HFFc6 (cell line): ENCODE measurements at regions not wholly inside any gene's neighbourhood (a gene's known extent, or its start where the extent isn't known, plus 50 kb on each side); places are given as distances from the start of the nearest gene placed in this dataset.

Source experiments
- DNase-seq: peaks from one replicate; pipeline ENCODE4 v3.0.0-alpha.2; 2018
- H3K27ac Mint-ChIP-seq: 2 replicates; pipeline ENCODE4 v1.8.0; 2020; ENCODE audit warnings: mild to moderate bottlenecking, mixed read lengths
- H3K27me3 Mint-ChIP-seq: 2 replicates; pipeline ENCODE4 v1.8.0; 2021; ENCODE audit warnings: mild to moderate bottlenecking, moderate library complexity, mixed read lengths; ENCODE audit not compliant: insufficient read depth
- H3K36me3 Mint-ChIP-seq: 2 replicates; pipeline ENCODE4 v1.8.0; 2021; ENCODE audit warnings: low read depth, mixed read lengths
- H3K4me1 Mint-ChIP-seq: 2 replicates; pipeline ENCODE4 v1.8.0; 2020; ENCODE audit warnings: low read depth, mixed read lengths
- H3K4me3 Mint-ChIP-seq: 2 replicates; pipeline ENCODE4 v1.8.0; 2020; ENCODE audit warnings: mild to moderate bottlenecking, moderate library complexity, mixed read lengths
- H3K9me3 Mint-ChIP-seq: 2 replicates; pipeline ENCODE4 v1.8.0; 2020; ENCODE audit warnings: mild to moderate bottlenecking, mixed read lengths
- CTCF ChIP-seq: fragments of 200-600 bp; sonication (generic); IDR thresholded peaks from 2 replicates; pipeline ENCODE4 v1.5.0; 2021; ENCODE audit warnings: antibody characterized with exemption, mild to moderate bottlenecking

DNA sequence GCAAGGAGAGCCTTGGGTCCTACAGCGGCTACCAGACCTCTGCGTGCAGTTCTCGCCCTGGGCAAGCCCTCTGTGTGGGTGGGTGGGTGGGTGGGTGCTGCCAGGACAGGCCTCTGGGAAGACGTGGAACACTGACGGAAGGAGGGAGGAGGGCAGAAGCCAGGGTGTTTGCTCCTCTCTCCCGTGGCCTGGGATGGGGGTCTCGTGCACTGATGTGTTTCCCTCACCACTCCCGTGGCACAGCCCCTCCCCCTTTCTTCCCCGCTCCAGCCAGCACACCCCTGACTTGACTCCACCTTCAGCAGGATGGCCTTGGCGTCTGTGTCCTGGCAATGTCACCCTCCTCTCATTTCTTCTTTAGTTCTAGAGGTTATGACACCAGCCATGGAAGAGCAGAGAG, 130.0 kb downstream of the CDH26 start:
- Mint-ChIP-seq H3K27ac (no peak overlapping the region), H3K27me3 (peaks cover 23% of the 10 kb centered on the region), H3K36me3 (no peaks in the 10 kb centered on the region), H3K4me1 (peaks cover 13% of the 10 kb centered on the region), H3K4me3 (no peak overlapping the region), H3K9me3 (peaks cover 4% of the 10 kb centered on the region; the same call in 1 of the 2 replicates)
- DNase-seq: no peak
- TF ChIP-seq CTCF: no peak

DNA sequence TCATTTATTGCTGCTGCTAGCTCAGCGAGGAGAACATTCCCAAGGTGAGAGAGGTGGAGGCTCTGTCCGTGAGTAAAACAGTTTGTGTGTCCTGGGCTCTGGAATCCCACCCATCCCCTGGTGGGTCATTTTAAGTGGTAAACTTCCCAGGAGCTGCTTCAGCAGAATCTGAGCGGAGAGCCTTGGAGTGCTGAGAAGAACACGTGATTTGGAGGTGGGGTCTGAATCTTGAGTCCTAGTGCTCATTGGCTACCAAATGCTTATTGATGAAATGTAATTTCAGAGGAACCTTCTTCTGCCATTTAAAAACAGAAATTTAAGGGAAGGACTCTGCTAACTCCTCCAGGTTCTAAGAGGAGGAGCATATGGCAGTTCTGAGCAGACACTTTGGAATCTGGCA, 132.4 kb downstream of the CDH26 start:
- Mint-ChIP-seq H3K36me3 (no peaks in the 10 kb centered on the region), H3K4me3 (no peak overlapping the region), H3K9me3 (peaks cover 4% of the 10 kb centered on the region; the same call in 1 of the 2 replicates), H3K27me3 (peaks cover 11% of the 10 kb centered on the region), H3K27ac (no peak overlapping the region), H3K4me1 (peaks cover 13% of the 10 kb centered on the region)
- no peak for TF ChIP-seq CTCF
- peak; percentile 3 for DNase-seq

DNA sequence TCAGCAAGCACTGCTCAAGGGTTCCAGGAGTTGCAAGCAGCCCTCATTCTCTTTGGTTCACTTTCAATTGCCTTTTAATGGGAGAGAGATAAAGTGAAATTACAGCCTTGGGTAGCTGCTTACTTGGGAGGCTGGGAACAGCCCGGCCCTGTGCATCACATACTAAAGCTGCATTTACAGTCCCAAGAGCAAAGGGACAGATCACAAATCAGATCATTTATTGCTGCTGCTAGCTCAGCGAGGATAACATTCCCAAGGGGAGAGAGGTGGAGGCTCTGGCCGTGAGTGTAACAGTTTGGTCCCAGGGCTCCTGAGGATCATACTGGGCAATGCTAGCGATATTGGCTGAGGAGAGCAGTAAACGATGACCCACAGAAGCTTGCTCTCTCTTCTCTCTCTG, 133.1 kb downstream of the CDH26 start:
- Mint-ChIP-seq H3K4me3 (no peak overlapping the region), H3K27ac (no peak overlapping the region), H3K27me3 (peaks cover 11% of the 10 kb centered on the region), H3K4me1 (peaks cover 13% of the 10 kb centered on the region), H3K9me3 (peaks cover 4% of the 10 kb centered on the region; the same call in 1 of the 2 replicates), H3K36me3 (no peaks in the 10 kb centered on the region)
- no peak for DNase-seq
- no peak for TF ChIP-seq CTCF

- Mint-ChIP-seq H3K36me3 (no peaks in the 10 kb centered on the region), H3K27ac (no peak overlapping the region), H3K27me3 (peaks cover 17% of the 10 kb centered on the region), H3K4me1 (peaks cover 13% of the 10 kb centered on the region), H3K9me3 (peaks cover 4% of the 10 kb centered on the region; the same call in 1 of the 2 replicates), H3K4me3 (no peak overlapping the region)
- TF ChIP-seq CTCF: no peak
- DNase-seq: no peak
These were observed 133.6 kb downstream of the CDH26 start for GRCh38 chr20:60091861-60092260.

GRCh38 chr20:60092729-60093128, 134.5 kb downstream of the CDH26 start:
- H3K36me3 Mint-ChIP-seq: no peaks in the 10 kb centered on the region
- no peak overlapping the region for H3K4me3 Mint-ChIP-seq
- peaks cover 4% of the 10 kb centered on the region; the same call in 1 of the 2 replicates for H3K9me3 Mint-ChIP-seq
- H3K27me3 Mint-ChIP-seq: peaks cover 17% of the 10 kb centered on the region
- DNase-seq: no peak
- peaks cover 13% of the 10 kb centered on the region for H3K4me1 Mint-ChIP-seq
- no peak overlapping the region for H3K27ac Mint-ChIP-seq
- TF ChIP-seq CTCF: no peak

DNA sequence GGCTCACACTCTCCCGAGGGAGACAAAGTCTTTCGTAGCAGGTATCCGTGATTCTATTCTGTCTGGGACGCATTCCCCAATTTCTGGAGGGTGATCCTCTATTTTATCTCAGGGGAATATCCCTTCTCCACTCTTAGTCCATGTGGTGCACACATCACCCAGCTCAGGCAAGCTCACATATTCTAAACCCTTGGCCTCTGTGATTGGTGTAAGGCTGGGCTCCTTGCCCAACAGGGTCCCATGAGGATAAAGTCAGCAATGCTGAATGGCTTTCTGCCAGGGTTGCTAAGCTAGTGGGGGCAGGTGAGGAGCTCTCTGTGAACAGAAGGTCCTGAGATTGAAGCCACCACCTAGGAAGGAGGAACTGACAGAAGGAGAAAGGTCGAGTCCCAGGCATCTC, 137.2 kb downstream of the CDH26 start:
- H3K9me3 Mint-ChIP-seq: peaks cover 4% of the 10 kb centered on the region; the same call in 1 of the 2 replicates
- TF ChIP-seq CTCF: no peak
- H3K36me3 Mint-ChIP-seq: no peaks in the 10 kb centered on the region
- H3K27ac Mint-ChIP-seq: no peak overlapping the region
- peaks cover 12% of the 10 kb centered on the region for H3K27me3 Mint-ChIP-seq
- DNase-seq: no peak
- H3K4me1 Mint-ChIP-seq: peaks cover 13% of the 10 kb centered on the region
- H3K4me3 Mint-ChIP-seq: no peak overlapping the region
